COLO829 (cell line): ENCODE measurements at regions not wholly inside any gene's neighbourhood (a gene's known extent, or its start where the extent isn't known, plus 50 kb on each side); places are given as distances from the start of the nearest gene placed in this dataset.

Experiments used
- DNase-seq: peaks from one replicate; pipeline ENCODE4 v3.0.0; 2012; ENCODE audit warnings: low spot score

DNA sequence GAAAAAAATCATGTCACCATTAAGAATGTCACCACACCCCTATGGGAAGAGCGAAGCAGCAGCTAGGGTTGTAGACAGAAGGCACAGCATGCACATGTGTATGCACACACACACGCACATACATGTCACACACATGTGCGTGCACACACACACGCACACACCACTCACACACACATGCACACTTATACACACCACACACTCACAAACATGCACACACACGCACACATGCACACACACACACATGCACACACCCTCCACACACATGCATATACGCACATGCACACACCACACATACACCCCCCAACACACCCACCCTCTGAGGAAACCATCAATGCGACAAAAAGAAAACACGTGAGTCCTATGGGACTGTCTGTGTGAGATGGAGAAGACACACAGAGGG, 205.4 kb downstream of the ENGASE start:
- DNase-seq: no peak

DNA sequence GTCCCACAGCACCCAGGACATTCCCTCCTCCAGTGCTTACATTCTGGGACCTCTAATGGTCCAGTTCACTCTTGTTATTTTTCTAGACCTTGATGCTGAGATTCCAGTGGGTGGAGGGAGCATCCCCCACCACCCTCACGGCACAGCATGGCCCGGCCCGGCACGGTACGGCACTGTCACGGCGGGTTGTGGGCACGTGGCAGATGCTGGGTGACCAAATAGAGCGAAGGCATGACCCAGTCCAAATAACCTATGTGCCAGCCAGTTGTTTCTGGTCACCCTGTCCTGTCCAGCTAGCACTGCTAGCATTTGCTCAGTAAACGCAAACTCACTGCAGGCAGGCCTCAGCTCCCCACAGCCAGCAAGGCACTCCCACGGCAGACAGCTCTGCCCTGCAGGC, 204.7 kb downstream of the ENGASE start:
- DNase-seq: no peak

DNA sequence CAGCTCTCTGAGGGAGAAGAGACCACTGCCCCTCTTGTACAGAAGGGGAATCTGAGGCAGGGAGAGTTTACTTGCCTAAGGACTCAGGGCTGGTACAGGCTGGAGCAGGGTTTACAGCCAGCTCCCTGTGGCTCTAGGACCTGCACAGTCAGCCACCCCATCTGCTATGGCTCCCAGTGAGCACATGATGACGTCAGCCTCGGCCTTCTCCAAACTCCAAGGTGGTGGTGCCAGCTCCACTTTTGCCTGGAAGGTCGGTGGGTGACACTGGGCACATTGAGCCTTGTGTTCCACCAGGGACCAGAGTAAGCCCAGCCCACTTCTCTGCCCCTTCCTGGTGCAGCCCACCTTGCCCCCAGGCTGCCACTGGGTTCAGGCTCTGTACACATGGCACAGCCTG, 202.2 kb downstream of the ENGASE start:
- DNase-seq: no peak

DNA sequence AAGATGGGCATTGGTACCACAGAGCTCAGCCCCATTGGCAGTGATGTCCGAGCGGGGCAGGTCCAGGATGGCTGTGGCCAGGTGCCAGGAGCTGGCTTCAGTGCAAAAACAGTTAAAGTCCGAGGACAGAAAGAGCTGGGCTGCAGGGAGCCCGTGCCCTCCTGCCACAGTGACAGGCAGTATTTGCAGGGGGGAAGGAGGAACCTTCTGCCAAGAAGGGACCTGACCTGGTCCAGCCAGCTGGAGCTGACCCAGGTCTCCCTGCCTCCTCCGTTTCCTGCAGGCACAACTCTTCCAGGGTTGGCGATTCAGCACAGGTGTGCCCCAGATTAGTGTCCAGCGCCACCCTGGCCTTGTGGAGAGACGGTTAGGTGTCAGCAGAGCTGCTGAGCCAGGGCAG, 199.0 kb downstream of the ENGASE start:
- no peak for DNase-seq

DNA sequence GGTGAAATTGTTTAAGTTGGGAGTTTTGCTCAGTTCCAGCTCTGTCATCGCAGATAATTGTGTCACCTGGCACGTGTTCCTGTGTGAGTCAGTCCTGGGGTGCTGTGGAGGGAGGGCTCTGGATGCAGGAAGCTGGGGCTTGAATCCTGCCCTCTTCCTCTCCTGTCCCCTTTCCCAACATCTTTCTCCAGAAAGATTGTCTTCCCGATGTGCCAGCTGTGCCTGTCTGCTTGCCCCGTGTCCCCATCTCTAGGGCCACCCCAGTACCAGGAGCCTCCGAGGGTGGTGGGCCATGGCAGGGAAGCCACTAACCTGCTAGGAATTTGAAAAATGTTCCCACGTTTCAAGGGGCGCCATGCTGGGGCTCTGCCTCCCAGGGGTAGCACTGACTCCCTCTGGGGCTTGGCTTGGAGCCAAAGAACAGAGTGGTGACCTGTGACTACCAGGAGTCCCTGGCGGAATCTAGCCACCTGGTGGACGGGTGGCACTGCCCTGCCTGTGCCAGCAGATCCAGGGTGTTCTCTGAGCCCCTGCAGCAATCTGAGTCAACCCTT, 198.1 kb downstream of the ENGASE start:
- no peak for DNase-seq

DNA sequence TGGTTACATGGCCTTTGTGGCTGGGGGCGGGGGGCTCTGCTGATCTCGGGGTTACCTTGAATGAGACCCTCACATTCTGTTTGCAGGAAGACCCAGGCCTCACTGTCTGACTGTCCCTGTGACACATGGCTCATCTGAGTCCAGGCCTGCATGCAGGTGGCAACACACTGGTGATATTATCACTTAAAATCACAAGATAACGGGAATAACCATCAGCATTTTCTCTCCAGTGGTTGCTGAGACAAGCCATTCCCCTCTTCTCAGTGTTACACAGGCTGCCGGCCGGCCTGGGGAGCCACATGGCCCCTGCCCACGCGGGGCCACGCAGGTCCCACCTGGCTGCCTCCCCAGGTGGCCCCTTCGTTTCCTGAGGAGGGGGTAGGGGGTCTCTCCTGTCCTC, 197.6 kb downstream of the ENGASE start:
- DNase-seq: no peak

DNA sequence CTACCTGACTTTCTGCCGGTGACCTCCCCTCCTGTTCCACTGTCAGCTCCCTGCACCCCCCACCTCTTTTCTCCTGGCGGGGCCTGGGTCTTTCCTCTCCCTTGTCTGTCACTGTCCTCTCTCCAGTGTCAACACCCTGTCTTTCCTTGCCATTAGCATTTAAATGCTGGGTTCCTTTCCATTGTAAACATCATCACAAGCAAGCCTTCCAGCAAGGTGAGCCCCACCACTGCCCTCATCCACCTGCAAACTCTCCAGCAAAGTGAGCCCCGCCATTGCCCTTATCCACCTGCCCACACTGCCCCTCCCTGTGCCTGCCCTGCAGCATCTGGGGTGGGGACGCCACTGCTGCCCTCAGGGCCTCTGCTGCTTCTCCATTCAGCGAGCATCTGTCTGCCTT, 195.0 kb downstream of the ENGASE start:
- DNase-seq: no peak

DNA sequence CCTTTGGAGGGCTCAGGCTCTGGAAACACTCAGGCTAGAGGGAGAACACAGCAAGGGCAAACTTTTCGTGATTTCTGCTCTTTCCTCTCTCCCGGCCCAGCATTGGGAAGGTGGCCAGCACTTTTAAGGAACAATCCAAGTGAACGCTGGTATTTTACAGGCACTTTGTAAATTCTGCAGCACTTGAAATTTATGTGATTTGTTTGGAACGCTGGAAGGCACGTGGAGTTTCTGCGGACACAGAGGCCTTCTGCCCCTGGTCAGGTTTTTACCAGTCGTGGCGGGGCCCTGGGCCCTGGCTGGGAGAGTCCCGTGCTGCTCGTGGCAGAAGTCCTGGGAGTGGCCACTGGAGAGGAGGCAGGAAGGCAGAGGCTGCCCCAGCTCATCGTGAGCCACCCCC, 188.6 kb downstream of the ENGASE start:
- DNase-seq: no peak

DNA sequence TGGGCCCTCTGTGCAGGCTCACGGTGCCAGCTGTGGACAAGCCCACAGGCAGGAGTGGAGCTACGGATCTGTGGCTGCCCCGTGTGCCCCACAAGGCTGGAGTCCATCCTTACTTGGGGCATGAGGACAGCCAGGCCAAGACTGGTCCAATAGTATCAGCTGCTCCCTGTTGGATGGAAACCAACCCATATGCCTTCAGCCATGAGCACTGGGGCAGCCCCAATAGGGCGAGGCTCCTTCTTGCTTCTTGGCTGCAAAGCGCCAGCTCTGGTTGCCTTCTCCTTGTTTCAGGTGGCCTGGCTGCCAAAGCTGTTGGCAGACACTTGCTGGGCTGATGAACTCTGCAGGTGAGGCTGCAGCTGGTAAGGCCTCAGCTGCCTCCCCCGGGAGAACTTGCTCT, 188.0 kb downstream of the ENGASE start:
- no peak for DNase-seq

DNA sequence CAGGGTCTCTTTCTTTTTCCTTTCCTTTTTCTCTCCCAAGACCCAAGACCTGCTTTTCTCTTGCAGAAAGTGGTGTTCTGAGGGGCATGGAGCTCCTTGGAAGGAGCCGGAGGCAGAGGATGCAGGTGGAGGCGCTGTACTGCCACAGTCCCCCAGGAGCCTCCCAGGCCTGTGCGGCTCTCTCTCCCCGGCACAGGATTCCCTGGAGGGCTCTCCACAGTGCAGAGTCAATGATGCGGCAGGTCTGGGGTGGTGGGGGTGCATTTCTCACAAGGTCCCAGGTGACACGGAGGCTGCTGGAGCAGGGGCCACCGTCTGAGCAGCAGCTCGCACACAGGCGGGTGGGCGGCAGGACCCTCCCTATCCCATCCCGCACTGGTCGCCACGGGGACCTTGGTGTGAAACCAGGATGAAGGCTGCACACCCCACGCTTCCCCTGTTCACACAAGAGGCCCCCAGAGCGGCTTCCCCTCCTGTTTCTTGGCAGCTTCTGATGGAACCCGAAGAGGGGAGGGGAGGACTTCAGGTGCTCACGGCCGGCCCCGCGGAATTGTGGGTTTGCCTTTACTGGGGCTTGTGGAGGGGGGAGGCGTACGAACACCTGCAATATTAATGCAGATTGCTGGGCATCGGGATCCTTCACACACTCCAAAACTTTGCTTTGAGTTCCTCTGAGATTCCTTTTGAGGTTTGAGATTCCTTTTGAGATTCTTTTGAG, 186.9 kb downstream of the ENGASE start:
- DNase-seq: no peak

DNA sequence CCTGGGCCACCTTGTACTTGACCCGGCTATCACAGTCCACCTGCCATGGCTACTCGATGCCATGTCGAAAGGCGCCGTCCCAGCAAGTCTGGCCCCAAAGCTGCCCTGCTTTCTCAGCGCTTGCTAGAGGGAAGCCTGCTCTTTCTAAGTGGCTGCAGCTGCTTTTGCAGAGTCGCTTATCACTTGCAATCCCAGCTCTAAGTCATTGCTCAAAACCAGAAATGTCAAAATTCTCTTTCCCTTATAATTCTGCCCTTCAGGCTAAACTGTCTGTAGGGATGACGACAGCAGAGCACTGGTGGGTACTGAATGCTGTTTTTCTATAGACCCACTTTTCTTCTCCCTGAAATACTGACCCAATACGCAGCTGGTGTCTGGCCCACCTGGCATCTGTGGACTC, 184.2 kb downstream of the ENGASE start:
- no peak for DNase-seq

DNA sequence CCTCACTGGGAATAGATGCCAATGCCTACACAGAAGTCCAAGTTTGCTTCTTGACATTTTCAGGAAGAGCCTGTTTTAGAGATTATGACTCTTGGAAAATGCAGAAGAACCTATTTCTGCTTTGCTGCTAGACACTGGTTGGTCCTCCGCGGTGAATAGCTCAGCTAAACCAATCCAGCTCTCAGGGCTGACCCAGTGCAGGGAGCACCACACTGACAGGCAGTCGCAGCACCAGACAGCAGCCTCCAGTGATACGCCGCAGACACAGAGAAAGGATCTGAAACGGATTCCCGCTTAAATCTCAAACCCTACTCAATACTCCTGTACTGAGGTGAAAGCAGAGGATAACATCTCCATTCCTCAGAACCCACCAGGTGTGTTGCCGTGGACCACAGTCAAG, 183.4 kb downstream of the ENGASE start:
- DNase-seq: no peak

DNA sequence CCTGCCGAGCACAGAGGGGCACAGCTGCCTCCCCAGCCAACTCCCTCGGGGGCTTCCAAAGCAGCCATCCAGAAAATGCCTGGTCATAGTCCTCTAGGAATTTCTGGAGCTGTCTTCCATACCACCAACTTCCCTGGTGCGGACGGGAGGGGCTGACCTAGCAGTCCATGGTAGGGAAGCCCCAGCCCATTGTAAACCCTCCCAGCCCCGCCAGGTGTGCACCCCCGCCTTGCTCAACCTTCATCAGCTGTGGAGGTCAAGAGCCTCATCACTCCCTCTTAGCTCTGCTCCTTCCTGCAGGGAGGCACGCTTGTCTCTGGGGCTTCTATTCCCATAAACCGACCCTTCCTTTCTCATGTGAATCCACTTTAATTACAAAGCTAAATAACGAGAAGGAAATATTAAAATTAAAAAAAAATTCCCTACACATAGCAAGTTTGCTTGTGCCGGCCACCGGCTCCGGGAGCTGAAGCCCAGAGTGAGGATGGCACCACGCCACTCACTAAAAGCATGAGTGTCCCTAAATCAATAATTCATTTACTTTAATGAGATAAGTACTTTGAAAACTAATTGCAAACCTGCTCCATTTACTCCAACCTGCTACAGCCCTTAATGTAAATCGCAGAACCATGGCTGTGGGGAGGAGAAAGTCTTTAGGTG, 181.4 kb downstream of the ENGASE start:
- no peak for DNase-seq

DNA sequence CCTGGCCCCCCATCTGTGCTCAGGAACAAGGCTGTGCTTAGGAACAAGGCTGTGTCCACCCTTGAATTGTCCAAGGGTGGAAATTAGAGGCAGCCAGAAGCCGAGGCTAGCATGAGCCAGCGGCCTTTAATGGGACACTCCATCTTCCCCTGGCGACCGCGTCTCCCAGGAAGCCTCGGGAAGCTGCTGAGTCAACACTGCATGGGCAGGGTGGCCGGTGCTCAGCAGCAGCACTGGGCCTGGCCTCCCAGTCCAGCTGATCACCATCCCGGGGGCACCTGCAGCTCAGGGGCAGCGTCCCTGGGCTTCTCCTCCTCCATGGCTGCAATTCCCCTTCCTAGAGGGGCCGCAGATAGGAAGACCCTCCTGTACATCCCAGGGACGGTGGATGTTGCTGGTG, 180.8 kb downstream of the ENGASE start:
- no peak for DNase-seq

DNA sequence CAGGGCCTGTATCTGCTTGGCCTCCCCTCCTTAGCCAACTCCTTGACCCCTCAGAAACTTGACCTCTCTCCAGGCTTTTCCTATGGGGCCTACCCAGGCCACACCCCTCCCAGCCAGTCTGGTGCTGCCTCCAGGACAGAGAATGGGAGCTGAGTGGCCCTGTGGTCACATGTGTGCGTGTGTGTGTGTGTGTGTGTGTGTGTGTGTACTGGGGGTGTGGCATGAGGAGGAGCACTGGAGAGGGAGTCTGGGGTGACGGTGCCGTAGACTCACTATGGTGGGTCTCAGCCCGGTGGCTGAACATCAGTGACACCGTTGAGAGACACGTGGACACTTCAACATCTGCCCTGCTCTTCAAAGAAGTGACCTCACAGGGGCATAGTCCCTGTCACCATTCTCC, 180.4 kb downstream of the ENGASE start:
- DNase-seq: no peak

DNA sequence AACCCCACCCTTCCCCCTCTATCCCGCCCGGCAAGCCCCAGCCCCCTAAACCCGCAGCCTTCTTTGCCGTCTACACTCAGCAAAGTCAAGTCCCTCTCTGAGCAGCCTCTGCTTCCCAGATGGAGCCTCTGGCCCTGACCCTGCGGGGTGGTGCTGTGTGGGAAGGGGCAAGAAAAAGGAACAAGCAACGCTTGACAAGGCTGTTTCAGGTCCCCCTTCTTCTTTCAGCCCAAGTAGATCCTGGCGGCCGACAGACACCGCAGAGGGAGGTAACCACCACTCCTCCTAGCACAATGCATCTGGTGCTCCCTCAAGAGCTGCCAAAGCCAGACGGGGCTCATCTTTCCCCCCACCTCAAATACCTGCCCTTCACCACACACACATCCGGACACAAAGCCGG, 178.3 kb downstream of the ENGASE start:
- no peak for DNase-seq

DNA sequence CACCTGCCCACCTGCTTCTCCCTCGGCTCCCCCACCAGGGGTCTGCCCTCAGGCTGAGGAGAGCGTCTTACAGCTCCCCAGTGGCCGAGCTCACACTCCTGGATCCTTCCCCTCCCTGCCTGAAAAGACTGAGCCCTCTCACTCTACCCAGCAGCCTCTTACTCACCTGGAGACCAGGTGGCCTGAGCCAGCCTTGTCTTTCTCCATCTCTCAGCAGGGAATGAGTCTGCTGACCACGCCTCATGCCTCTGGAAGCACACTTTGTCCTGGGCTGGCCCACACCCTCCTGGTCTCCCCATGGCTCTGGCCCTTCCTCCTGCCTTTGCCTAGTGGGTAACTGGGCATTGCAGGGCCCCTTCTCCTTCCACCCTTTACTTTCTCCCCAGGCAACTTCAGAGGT, 177.2 kb downstream of the ENGASE start:
- DNase-seq: no peak

DNA sequence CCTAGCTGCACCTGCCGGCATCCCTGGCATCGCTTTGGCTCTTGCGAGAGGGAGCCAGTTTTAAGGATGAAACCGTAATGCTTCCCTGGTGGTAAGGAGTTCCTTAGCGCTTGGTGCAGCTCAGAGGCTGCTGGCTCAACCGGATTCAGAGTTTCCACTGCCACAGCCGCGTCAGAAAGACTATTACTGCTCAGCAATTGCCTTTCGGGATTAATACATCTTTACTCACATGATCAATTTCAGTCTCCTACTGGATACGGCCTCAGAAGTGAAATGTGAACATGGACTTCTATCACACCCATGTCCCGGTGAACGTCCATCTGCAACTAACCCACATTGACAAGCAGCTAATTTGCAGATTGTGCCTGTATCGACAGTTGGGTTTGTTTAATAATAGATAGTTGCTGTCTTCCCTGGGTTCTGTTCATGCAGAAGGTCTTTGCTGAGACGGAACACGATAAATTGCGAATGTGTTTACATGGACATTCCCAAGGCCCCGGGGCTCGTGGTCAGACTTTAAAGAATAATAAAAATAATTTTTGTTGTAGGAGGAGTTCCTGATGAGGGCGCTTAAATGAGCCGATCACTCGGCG, 175.4 kb downstream of the ENGASE start:
- DNase-seq: no peak

DNA sequence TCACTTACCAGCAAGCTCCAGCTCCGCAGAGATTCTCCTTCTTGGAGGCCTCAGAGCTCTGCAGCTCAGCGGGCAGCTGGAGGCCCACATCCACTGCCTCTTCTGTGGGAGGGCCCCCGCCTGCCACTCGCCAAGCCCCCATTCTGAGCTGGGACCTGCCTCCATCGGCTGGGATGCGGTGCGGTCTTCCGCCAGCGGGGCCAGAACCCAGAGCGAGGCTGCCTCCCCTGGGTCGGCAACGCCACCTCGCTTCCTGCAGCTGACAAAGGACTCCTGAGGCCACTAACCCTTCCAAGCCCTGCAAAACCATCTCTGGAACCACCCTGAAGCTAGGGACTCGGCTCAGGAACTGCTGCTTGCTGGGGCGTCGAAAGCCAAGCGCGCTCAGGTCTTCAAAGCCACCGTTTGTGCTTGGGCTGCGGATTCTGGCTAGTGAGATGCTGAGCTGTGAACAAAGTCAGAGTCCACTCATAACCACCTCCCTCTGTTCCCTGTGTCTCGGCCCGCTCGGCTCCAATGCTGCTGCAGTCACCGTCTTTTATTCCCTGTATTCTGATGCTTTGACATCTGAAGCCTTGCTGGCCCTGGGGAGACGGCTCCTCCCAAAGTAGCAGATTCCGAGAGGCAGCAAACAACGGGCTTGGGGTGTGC, 174.3 kb downstream of the ENGASE start:
- DNase-seq: no peak

DNA sequence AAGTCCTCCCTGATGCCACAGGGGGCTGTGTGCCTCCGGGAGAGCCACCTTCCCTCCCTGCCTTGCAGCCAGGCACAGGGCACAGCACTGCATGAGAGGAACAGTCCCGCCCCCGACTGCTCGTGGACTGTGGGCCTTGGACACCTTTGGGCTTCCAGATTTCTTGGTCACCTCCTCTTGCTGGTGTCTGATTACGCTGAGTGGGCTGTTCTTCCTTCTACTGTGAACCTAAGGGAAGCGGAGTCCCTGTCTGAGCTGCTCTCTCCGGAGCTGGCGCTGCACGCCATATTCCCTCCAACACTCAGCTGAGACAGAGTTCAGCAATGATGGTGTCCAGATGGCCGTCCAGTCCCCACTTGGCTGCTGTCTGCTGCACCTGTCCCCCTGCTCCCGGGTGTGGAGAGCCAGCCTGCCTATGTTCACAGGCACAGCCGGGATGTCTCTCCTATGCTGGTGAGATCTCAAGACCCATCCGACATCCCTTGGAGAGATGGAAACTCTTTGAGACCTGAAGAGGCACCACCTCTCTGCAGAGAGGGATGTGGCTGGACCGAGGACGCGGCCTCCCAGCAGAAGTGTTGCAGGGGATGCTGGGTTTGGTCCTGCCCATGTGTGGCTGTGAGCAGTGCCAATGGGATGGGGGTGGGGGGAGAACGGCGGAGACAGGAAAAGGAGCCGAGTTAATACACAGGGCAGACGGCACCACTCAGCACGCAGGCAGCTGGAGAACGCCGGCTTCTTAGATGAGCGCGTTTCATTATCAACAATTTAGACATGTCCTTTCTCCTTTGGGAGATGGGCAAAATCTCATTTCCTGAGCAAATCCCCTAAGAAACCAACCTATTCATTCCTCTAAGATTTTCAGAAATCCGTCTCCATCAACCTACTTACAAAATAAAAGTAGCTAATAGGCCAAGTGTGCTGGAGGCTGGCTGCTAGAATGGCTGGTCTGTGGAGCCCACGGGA, 171.9 kb downstream of the ENGASE start:
- DNase-seq: no peak

DNA sequence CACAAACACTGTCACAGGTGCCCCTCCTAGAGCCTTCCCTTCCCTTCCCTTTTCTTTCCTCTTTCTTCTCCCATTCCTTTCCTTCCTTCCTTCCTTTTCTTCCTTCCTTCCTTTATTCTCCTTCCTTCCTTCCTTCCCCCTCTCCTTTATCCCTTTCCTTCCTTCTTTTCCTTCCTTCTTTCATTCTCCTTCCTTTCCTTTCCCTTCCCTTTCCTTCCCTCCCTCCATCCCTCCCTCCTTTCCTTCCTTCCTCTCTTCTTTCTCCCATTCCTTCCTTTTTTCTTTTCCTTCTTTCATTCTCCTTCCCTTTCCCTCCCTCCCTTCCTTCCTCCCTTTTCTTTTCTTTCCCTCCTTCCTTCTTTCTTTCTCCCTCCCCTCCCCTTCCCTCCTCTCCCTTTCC, 170.0 kb downstream of the ENGASE start:
- DNase-seq: no peak

DNA sequence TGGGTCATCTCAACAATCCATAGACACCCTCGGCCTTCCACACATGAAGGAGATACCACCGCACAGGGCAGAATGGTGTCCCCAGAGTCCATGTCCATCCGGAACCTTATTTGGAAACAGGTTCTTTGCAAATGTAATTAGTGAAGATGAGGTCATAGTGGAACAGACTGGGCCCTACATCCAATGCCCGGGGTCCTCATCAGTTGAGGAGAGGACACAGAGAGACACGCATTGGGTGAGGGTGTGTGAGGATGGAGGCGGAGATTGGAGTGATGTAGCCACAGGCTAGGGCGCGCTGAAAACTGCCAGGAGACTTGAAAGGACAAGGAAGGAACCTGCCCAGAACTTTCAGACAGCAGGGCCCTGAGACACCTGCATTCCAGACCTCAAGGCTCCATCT, 169.4 kb downstream of the ENGASE start:
- no peak for DNase-seq
